ENCODE measurements at regions not wholly inside any gene's neighbourhood (a gene's known extent, or its start where the extent isn't known, plus 50 kb on each side); places are given as distances from the start of the nearest gene placed in this dataset.

DNA sequence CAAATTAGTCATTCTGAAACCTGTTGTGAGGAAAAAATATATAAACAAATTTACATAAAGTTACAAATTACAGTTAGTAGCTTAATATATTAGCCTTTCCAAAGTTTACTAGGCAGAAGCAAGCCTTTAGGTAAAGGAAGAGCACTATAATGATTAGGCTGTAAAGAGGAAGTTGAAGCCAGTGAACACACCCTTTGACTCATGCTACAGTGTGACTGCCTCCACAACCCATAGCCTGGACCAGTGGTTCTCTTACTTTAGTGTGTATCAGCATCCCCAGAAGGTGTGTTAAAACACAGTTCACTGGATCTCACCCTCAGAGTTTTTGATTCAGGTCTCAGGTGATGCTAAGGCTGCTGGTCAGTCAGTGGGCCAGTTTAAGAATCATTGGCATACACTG lies 91.4 kb upstream of the DEFB112 start:
- no peak overlapping the region for H3K9ac ChIP-seq
- H3K27ac ChIP-seq = no peak overlapping the region
- Mint-ChIP-seq H3K36me3 (no peaks in the 10 kb centered on the region), H3K27me3 (ENCODE audit: insufficient read depth, low read depth) (no peaks in the 10 kb centered on the region), H3K4me1 (no peaks in the 10 kb centered on the region), H3K27ac (no peak overlapping the region), H3K4me3 (no peak overlapping the region), H3K9me3 (no peaks in the 10 kb centered on the region)
- H4K20me1 ChIP-seq (ENCODE audit: low read depth) = no peaks in the 10 kb centered on the region
- H3F3A ChIP-seq (ENCODE audit: low read depth) = no peaks in the 10 kb centered on the region
- TF ChIP-seq EZH2phosphoT487 (IDR thresholded peaks at IDR 0.05) = no peak
- TF ChIP-seq EZH2 (IDR thresholded peaks at IDR 0.05) = no peak
- TF ChIP-seq, protein P1, sequence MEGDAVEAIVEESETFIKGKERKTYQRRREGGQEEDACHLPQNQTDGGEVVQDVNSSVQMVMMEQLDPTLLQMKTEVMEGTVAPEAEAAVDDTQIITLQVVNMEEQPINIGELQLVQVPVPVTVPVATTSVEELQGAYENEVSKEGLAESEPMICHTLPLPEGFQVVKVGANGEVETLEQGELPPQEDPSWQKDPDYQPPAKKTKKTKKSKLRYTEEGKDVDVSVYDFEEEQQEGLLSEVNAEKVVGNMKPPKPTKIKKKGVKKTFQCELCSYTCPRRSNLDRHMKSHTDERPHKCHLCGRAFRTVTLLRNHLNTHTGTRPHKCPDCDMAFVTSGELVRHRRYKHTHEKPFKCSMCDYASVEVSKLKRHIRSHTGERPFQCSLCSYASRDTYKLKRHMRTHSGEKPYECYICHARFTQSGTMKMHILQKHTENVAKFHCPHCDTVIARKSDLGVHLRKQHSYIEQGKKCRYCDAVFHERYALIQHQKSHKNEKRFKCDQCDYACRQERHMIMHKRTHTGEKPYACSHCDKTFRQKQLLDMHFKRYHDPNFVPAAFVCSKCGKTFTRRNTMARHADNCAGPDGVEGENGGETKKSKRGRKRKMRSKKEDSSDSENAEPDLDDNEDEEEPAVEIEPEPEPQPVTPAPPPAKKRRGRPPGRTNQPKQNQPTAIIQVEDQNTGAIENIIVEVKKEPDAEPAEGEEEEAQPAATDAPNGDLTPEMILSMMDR (IDR thresholded peaks at IDR 0.05) = no peak
- no peak overlapping the region for H3K4me3 ChIP-seq
- no peak overlapping the region for H2AFZ ChIP-seq (replicated peaks)
- H3K36me3 ChIP-seq = no peaks in the 10 kb centered on the region
- no peaks in the 10 kb centered on the region for H3K27me3 ChIP-seq
- no peak overlapping the region for H3K4me2 ChIP-seq
- H3K9me3 ChIP-seq (ENCODE audit: low read depth) = no peaks in the 10 kb centered on the region
- no peaks in the 10 kb centered on the region for H3K79me2 ChIP-seq (ENCODE audit: low read depth)
- no peaks in the 10 kb centered on the region for H3K4me1 ChIP-seq
- no peak for DNase-seq (ENCODE audit: low spot score)

GRCh38 chr6:50143011-50143719 lies 93.4 kb upstream of the DEFB112 start:
- no peak overlapping the region for H2AFZ ChIP-seq (replicated peaks)
- Mint-ChIP-seq H3K9me3 (no peaks in the 10 kb centered on the region), H3K27ac (no peak overlapping the region), H3K27me3 (ENCODE audit: insufficient read depth, low read depth) (no peaks in the 10 kb centered on the region), H3K4me3 (no peak overlapping the region), H3K4me1 (no peaks in the 10 kb centered on the region), H3K36me3 (no peaks in the 10 kb centered on the region)
- no peaks in the 10 kb centered on the region for H3K79me2 ChIP-seq (ENCODE audit: low read depth)
- no peaks in the 10 kb centered on the region for H3K27me3 ChIP-seq
- H4K20me1 ChIP-seq (ENCODE audit: low read depth) = no peaks in the 10 kb centered on the region
- H3F3A ChIP-seq (ENCODE audit: low read depth) = no peaks in the 10 kb centered on the region
- H3K36me3 ChIP-seq = no peaks in the 10 kb centered on the region
- no peak overlapping the region for H3K4me3 ChIP-seq
- no peaks in the 10 kb centered on the region for H3K9me3 ChIP-seq (ENCODE audit: low read depth)
- H3K27ac ChIP-seq = no peak overlapping the region
- H3K9ac ChIP-seq = no peak overlapping the region
- TF ChIP-seq EZH2 (IDR thresholded peaks at IDR 0.05) (no peak), EZH2phosphoT487 (IDR thresholded peaks at IDR 0.05) (no peak)
- TF ChIP-seq, protein P1 (IDR thresholded peaks at IDR 0.05) = no peak
- no peak for DNase-seq (ENCODE audit: low spot score)
- no peak overlapping the region for H3K4me2 ChIP-seq
- no peaks in the 10 kb centered on the region for H3K4me1 ChIP-seq

DNA sequence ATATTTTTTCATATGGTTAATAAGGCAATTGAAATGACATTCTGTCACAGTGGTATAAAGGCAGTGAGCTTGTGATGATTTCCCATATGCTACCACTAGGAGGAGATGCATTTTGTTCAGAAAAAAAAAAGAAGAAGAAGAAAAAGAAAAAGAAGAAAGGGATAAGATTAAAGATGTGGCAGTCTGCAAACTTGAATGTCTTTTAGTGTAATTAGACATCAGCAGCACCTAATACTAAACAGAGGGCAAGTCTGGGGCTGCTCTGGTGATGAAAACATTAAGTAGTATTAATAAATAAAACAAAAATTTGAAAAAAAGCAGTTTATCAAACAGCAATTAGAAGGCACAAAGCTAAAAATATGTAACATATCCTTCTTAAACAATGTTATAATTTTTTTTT lies 95.4 kb upstream of the DEFB112 start:
- Mint-ChIP-seq H3K9me3 (no peaks in the 10 kb centered on the region), H3K36me3 (no peaks in the 10 kb centered on the region), H3K4me1 (no peaks in the 10 kb centered on the region), H3K27ac (no peak overlapping the region), H3K27me3 (ENCODE audit: insufficient read depth, low read depth) (no peaks in the 10 kb centered on the region), H3K4me3 (no peak overlapping the region)
- DNase-seq (ENCODE audit: low spot score) = peak; percentile 5
- Histone ChIP-seq H3K4me2 (no peak overlapping the region), H3K36me3 (no peaks in the 10 kb centered on the region), H3F3A (ENCODE audit: low read depth) (no peaks in the 10 kb centered on the region), H3K4me3 (no peak overlapping the region), H4K20me1 (ENCODE audit: low read depth) (no peaks in the 10 kb centered on the region), H3K9ac (no peak overlapping the region), H3K27me3 (no peaks in the 10 kb centered on the region), H3K9me3 (ENCODE audit: low read depth) (no peaks in the 10 kb centered on the region), H3K79me2 (ENCODE audit: low read depth) (no peaks in the 10 kb centered on the region), H2AFZ (replicated peaks) (no peak overlapping the region), H3K27ac (no peak overlapping the region), H3K4me1 (no peaks in the 10 kb centered on the region)
- TF ChIP-seq, protein P1 (IDR thresholded peaks at IDR 0.05) = peak; percentile 75
- TF ChIP-seq EZH2phosphoT487 (IDR thresholded peaks at IDR 0.05) (no peak), EZH2 (IDR thresholded peaks at IDR 0.05) (no peak)

All from neural progenitor cell (in vitro differentiated cells).